GM20000 (cell line): ENCODE measurements at regions not wholly inside any gene's neighbourhood (a gene's known extent, or its start where the extent isn't known, plus 50 kb on each side); places are given as distances from the start of the nearest gene placed in this dataset.

Experiments
- DNase-seq: peaks from one replicate; pipeline ENCODE4 v3.0.0; 2012; ENCODE audit warnings: low spot score
- CTCF ChIP-seq: IDR thresholded peaks from 2 replicates; pipeline ENCODE4 v1.5.1; 2012; ENCODE audit warnings: mild to moderate bottlenecking, control low read depth; ENCODE audit errors: extremely low read depth, missing control alignments

GRCh38 chr2:38228753-38229152 is 148.3 kb downstream of the ATL2 start:
- no peak for TF ChIP-seq CTCF
- DNase-seq, result no peak

- no peak for DNase-seq
- TF ChIP-seq CTCF, result no peak
Observed at GRCh38 chr2:38224821-38225437, 149.0 kb upstream of the CYP1B1 start.

GRCh38 chr2:38224181-38224580 is 148.2 kb upstream of the CYP1B1 start:
- no peak for TF ChIP-seq CTCF
- no peak for DNase-seq

- no peak for TF ChIP-seq CTCF
Observed at GRCh38 chr2:38223256-38223655, 147.3 kb upstream of the CYP1B1 start.

GRCh38 chr2:38220164-38220563 is 144.2 kb upstream of the CYP1B1 start:
- no peak for DNase-seq
- no peak for TF ChIP-seq CTCF

More at GRCh38 chr2:38223256-38223655, 147.3 kb upstream of the CYP1B1 start:
- no peak for DNase-seq

GRCh38 chr2:38218995-38219394 is 143.0 kb upstream of the CYP1B1 start:
- DNase-seq, result no peak
- no peak for TF ChIP-seq CTCF

GRCh38 chr2:38218591-38218991 is 142.6 kb upstream of the CYP1B1 start:
- DNase-seq, result no peak
- no peak for TF ChIP-seq CTCF
